ENCODE measurements at regions not wholly inside any gene's neighbourhood (a gene's known extent, or its start where the extent isn't known, plus 50 kb on each side); places are given as distances from the start of the nearest gene placed in this dataset.

GRCh38 chr2:78681386-78681785 lies 344.1 kb upstream of the REG3G start:
- no peak for TF ChIP-seq REST (IDR thresholded peaks at IDR 0.05; ENCODE audit: insufficient replicate concordance, low read depth)
- no peak for TF ChIP-seq CTCF (IDR thresholded peaks at IDR 0.05; ENCODE audit: insufficient read depth, low read length)
- TF ChIP-seq SPI1 (IDR thresholded peaks at IDR 0.05; ENCODE audit: borderline replicate concordance, low read depth) = no peak
- TF ChIP-seq POLR2AphosphoS5 (IDR thresholded peaks at IDR 0.05; ENCODE audit: low read depth) = no peak
- no peak for TF ChIP-seq GABPA (IDR thresholded peaks at IDR 0.05; ENCODE audit: low read depth)
